Liver (tissue), 8 donors: ENCODE measurements at regions not wholly inside any gene's neighbourhood (a gene's known extent, or its start where the extent isn't known, plus 50 kb on each side); places are given as distances from the start of the nearest gene placed in this dataset.

ENCODE experiments used
- DNase-seq: peaks from one replicate; pipeline ENCODE4 v3.0.0-alpha.2; 2017; ENCODE audit warnings: low spot score
- H3K27ac ChIP-seq, 2 donors: one replicate each; pipeline ENCODE4 v1.7.0; 2013; ENCODE audit warnings: inconsistent platforms in 2 of 2, low read length in 2 of 2, control low read depth in 1 of 2, low read depth in 1 of 2, mild to moderate bottlenecking in 1 of 2
- H3K27me3 ChIP-seq, 4 donors: one replicate each; pipeline versions ENCODE4 v1.6.1 to v1.7.0; 2013; ENCODE audit warnings: low read length in 3 of 4, inconsistent platforms in 1 of 4, mild to moderate bottlenecking in 1 of 4, moderate library complexity in 1 of 4; ENCODE audit not compliant: control insufficient read depth in 4 of 4, insufficient read depth in 4 of 4
- H3K36me3 ChIP-seq, 4 donors: one replicate each; pipeline versions ENCODE4 v1.6.1 to v1.7.0; 2013; ENCODE audit warnings: low read length in 3 of 4, mild to moderate bottlenecking in 3 of 4, low read depth in 1 of 4, moderate library complexity in 1 of 4; ENCODE audit not compliant: control insufficient read depth in 4 of 4, insufficient read depth in 3 of 4
- H3K4me1 ChIP-seq, 4 donors: one replicate each; pipeline versions ENCODE4 v1.6.1 to v1.7.0; 2013; ENCODE audit warnings: low read length in 3 of 4, mild to moderate bottlenecking in 3 of 4, moderate library complexity in 1 of 4; ENCODE audit not compliant: control insufficient read depth in 4 of 4, insufficient read depth in 4 of 4
- H3K4me3 ChIP-seq, 3 donors: one replicate each; pipeline versions ENCODE4 v1.6.1 to v1.7.0; 2013; ENCODE audit warnings: low read length in 3 of 3, control low read depth in 1 of 3, low read depth in 1 of 3, mild to moderate bottlenecking in 1 of 3
- H3K9ac ChIP-seq, 2 donors: one replicate each; pipeline ENCODE4 v1.7.0; 2013; ENCODE audit warnings: low read length in 2 of 2, mild to moderate bottlenecking in 2 of 2, moderate library complexity in 2 of 2, control low read depth in 1 of 2, low read depth in 1 of 2
- H3K9me3 ChIP-seq, 4 donors: one replicate each; pipeline versions ENCODE4 v1.6.1 to v1.7.0; 2013; ENCODE audit warnings: low read length in 3 of 4; ENCODE audit not compliant: control insufficient read depth in 4 of 4
- EGR1 ChIP-seq, 2 donors: IDR thresholded peaks; 2 replicates each; pipeline ENCODE4 v1.6.1; 2016 to 2018; ENCODE audit warnings: antibody characterized with exemption in 2 of 2, low read depth in 2 of 2
- FOXA1 ChIP-seq: IDR thresholded peaks from 2 replicates; pipeline ENCODE4 v1.6.1; 2016; ENCODE audit warnings: antibody characterized with exemption
- FOXA2 ChIP-seq: IDR thresholded peaks from 2 replicates; pipeline ENCODE4 v1.6.1; 2016; ENCODE audit warnings: antibody characterized with exemption
- GABPA ChIP-seq, 2 donors: IDR thresholded peaks in 1 of 2; conservative IDR thresholded peaks in 1 of 2; 2 replicates each; pipeline ENCODE4 v1.6.1; 2016; ENCODE audit warnings: antibody characterized with exemption in 2 of 2, mild to moderate bottlenecking in 1 of 2, moderate library complexity in 1 of 2
- HNF4A ChIP-seq, 2 donors: conservative IDR thresholded peaks; 2 replicates each; pipeline ENCODE4 v1.6.1; 2016; ENCODE audit warnings: antibody characterized with exemption in 2 of 2, mild to moderate bottlenecking in 2 of 2
- HNF4G ChIP-seq: IDR thresholded peaks from 2 replicates; pipeline ENCODE4 v1.6.1; 2016; ENCODE audit warnings: antibody characterized with exemption
- JUND ChIP-seq, 2 donors: IDR thresholded peaks; 2 replicates each; pipeline ENCODE4 v1.6.1; 2016; ENCODE audit warnings: antibody characterized with exemption in 2 of 2
- NR2F2 ChIP-seq: IDR thresholded peaks from 2 replicates; pipeline ENCODE4 v1.6.1; 2016; ENCODE audit warnings: antibody characterized with exemption
- RAD21 ChIP-seq, 2 donors: IDR thresholded peaks; 2 replicates each; pipeline ENCODE4 v1.6.1; 2016; ENCODE audit warnings: antibody characterized with exemption in 2 of 2, mild to moderate bottlenecking in 2 of 2
- RXRA ChIP-seq, 2 donors: IDR thresholded peaks; 2 replicates each; pipeline ENCODE4 v1.6.1; 2017 to 2018; ENCODE audit warnings: antibody characterized with exemption in 2 of 2, mild to moderate bottlenecking in 1 of 2
- SP1 ChIP-seq: IDR thresholded peaks from 2 replicates; pipeline ENCODE4 v1.6.1; 2018; ENCODE audit warnings: antibody characterized with exemption, mild to moderate bottlenecking
- TAF1 ChIP-seq: conservative IDR thresholded peaks from 2 replicates; pipeline ENCODE4 v1.6.1; 2016; ENCODE audit warnings: antibody characterized with exemption, mild to moderate bottlenecking
- YY1 ChIP-seq: IDR thresholded peaks from 2 replicates; pipeline ENCODE4 v1.6.1; 2016; ENCODE audit warnings: antibody characterized with exemption, mild to moderate bottlenecking
- WGBS: extraction: QIAGEN DNeasy Blood & Tissue Kit; methylation state at CpG from one replicate; pipeline ENCODE4 v1.1.7; 2013; 5-methylcytosine and 5-hydroxymethylcytosine counted together
- TF ChIP-seq, protein P1 (sequence below): fragments of 150-350 bp; IDR thresholded peaks from 2 replicates; pipeline ENCODE4 v1.5.1; 2017; ENCODE audit warnings: improper control_type of control experiment, low read depth, low read length; ENCODE audit not compliant: missing input control
- TF ChIP-seq, protein P2 (sequence below): IDR thresholded peaks from 2 replicates; pipeline ENCODE4 v1.6.1; 2016; ENCODE audit warnings: antibody characterized with exemption
- TF ChIP-seq, protein P3 (sequence below): IDR thresholded peaks from 2 replicates; pipeline ENCODE4 v1.6.1; 2016; ENCODE audit warnings: antibody characterized with exemption
- TF ChIP-seq, protein P4 (sequence below): IDR thresholded peaks from 2 replicates; pipeline ENCODE4 v1.6.1; 2016; ENCODE audit warnings: antibody characterized with exemption
- TF ChIP-seq, protein P5 (sequence below): IDR thresholded peaks from 2 replicates; pipeline ENCODE4 v1.6.1; 2016; ENCODE audit warnings: antibody characterized with exemption, mild to moderate bottlenecking
- donor health status: healthy.
- donor health status: healthy.
- donor health status: healthy.
- donor health status: healthy.
- donor health status: healthy.

DNA sequence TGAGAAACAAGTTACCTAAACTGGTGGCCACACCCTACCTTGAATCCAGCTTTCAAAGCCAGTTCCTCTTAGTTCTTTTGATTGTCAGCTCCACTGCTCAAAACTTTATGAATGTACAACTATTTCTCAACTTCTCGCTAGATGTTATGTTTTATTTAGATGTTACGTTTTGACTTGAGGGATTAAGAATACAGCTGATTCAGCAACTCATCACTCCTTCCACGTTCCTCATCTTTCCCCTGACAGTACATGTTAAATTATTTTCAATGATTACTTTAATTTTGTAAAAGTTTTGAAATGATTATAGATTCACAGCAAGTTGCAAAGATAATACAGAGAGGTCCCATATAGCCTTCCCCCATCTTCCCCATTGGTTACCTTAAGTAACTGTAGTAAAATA, 553.4 kb downstream of the GALR1 start:
- WGBS: 67% methylated on average over 3 of the region's 3 CpGs
- H3K9ac ChIP-seq: no peak overlapping the region
- H3K4me1 ChIP-seq: no peaks in the 10 kb centered on the region

DNA sequence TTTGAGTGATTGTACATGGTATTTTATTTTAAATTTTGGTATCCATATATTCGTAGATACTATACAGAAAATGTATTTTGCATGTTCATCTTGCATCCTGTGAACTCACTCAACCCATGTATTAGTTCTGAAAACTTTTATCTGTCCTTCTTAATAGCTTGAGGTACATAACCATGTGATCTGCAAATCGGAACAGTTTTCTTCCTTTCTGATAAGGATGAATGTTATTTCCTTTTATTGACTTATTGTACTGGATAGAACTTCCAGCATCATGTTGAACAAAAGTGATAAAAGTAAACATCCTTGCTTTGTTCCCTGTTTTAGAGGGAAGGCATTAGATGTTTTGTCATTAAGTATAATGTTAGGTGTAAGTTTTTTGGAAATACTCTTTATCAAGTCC, 554.7 kb downstream of the GALR1 start:
- H3K9ac ChIP-seq: no peak overlapping the region
- no peaks in the 10 kb centered on the region for H3K9me3 ChIP-seq
- no peaks in the 10 kb centered on the region for H3K36me3 ChIP-seq
- DNase-seq: no peak
- no peaks in the 10 kb centered on the region for H3K27me3 ChIP-seq
- WGBS: 27% methylated on average over 2 of the region's 2 CpGs
- H3K27ac ChIP-seq: no peak overlapping the region
- no peaks in the 10 kb centered on the region for H3K4me1 ChIP-seq
- TF ChIP-seq EGR1 (IDR thresholded peaks at IDR 0.05; ENCODE audit: low read depth in 2 of 2): no peak
- no peak overlapping the region for H3K4me3 ChIP-seq

More for the DNA sequence above, 553.4 kb downstream of the GALR1 start:
- no peak for TF ChIP-seq FOXA1
- H3K36me3 ChIP-seq: no peaks in the 10 kb centered on the region
- H3K27ac ChIP-seq: no peak overlapping the region
- H3K4me3 ChIP-seq: no peak overlapping the region
- no peaks in the 10 kb centered on the region for H3K27me3 ChIP-seq
- H3K9me3 ChIP-seq: peaks cover 0 to 1% (median 0%) of the 10 kb centered on the region in 4 donors
- no peak for DNase-seq

DNA sequence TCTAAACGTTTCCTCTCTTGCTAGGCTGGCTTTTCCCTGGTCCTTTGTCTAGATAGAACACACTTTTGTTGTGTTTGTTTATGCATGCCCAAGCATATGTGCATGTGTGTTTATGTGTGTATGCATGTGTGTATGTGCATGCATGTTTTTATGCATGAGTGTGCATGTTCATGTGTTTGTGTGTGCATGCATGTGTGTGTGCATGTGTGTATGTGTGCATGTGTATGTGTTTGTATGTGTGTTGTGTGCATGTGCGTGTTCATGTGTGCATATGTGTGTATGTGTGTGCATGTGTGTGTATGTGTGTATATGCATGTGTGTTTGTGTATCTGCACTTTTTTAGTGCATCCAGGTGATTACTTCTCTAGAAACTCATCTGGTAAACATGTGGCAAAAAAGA, 558.0 kb downstream of the GALR1 start:
- 66% methylated on average over 2 of the region's 2 CpGs for WGBS
- Histone ChIP-seq H3K4me3 (no peak overlapping the region), H3K27ac (no peak overlapping the region), H3K4me1 (no peaks in the 10 kb centered on the region), H3K27me3 (no peaks in the 10 kb centered on the region), H3K36me3 (no peaks in the 10 kb centered on the region), H3K9me3 (no peaks in the 10 kb centered on the region), H3K9ac (no peak overlapping the region)
- DNase-seq: no peak
- no peak for TF ChIP-seq TAF1
- TF ChIP-seq HNF4A (conservative IDR thresholded peaks at IDR 0.05): no peak
- TF ChIP-seq, protein P1, sequence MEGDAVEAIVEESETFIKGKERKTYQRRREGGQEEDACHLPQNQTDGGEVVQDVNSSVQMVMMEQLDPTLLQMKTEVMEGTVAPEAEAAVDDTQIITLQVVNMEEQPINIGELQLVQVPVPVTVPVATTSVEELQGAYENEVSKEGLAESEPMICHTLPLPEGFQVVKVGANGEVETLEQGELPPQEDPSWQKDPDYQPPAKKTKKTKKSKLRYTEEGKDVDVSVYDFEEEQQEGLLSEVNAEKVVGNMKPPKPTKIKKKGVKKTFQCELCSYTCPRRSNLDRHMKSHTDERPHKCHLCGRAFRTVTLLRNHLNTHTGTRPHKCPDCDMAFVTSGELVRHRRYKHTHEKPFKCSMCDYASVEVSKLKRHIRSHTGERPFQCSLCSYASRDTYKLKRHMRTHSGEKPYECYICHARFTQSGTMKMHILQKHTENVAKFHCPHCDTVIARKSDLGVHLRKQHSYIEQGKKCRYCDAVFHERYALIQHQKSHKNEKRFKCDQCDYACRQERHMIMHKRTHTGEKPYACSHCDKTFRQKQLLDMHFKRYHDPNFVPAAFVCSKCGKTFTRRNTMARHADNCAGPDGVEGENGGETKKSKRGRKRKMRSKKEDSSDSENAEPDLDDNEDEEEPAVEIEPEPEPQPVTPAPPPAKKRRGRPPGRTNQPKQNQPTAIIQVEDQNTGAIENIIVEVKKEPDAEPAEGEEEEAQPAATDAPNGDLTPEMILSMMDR: no peak
- TF ChIP-seq, protein P2, sequence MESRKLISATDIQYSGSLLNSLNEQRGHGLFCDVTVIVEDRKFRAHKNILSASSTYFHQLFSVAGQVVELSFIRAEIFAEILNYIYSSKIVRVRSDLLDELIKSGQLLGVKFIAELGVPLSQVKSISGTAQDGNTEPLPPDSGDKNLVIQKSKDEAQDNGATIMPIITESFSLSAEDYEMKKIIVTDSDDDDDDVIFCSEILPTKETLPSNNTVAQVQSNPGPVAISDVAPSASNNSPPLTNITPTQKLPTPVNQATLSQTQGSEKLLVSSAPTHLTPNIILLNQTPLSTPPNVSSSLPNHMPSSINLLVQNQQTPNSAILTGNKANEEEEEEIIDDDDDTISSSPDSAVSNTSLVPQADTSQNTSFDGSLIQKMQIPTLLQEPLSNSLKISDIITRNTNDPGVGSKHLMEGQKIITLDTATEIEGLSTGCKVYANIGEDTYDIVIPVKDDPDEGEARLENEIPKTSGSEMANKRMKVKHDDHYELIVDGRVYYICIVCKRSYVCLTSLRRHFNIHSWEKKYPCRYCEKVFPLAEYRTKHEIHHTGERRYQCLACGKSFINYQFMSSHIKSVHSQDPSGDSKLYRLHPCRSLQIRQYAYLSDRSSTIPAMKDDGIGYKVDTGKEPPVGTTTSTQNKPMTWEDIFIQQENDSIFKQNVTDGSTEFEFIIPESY: no peak
- no peak for TF ChIP-seq NR2F2
- no peak for TF ChIP-seq EGR1 (IDR thresholded peaks at IDR 0.05; ENCODE audit: low read depth in 2 of 2)
- no peak for TF ChIP-seq JUND (IDR thresholded peaks at IDR 0.05)
- no peak for TF ChIP-seq FOXA1
- no peak for TF ChIP-seq HNF4G
- TF ChIP-seq SP1: no peak
- TF ChIP-seq, protein P3, sequence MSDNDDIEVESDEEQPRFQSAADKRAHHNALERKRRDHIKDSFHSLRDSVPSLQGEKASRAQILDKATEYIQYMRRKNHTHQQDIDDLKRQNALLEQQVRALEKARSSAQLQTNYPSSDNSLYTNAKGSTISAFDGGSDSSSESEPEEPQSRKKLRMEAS: no peak
- no peak for TF ChIP-seq RAD21 (IDR thresholded peaks at IDR 0.05)
- TF ChIP-seq GABPA (IDR thresholded peaks at IDR 0.05 in 1 of 2, conservative IDR thresholded peaks at IDR 0.05 in 1 of 2): no peak
- TF ChIP-seq, protein P4, sequence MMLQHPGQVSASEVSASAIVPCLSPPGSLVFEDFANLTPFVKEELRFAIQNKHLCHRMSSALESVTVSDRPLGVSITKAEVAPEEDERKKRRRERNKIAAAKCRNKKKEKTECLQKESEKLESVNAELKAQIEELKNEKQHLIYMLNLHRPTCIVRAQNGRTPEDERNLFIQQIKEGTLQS: no peak
- no peak for TF ChIP-seq FOXA2
- TF ChIP-seq, protein P5, sequence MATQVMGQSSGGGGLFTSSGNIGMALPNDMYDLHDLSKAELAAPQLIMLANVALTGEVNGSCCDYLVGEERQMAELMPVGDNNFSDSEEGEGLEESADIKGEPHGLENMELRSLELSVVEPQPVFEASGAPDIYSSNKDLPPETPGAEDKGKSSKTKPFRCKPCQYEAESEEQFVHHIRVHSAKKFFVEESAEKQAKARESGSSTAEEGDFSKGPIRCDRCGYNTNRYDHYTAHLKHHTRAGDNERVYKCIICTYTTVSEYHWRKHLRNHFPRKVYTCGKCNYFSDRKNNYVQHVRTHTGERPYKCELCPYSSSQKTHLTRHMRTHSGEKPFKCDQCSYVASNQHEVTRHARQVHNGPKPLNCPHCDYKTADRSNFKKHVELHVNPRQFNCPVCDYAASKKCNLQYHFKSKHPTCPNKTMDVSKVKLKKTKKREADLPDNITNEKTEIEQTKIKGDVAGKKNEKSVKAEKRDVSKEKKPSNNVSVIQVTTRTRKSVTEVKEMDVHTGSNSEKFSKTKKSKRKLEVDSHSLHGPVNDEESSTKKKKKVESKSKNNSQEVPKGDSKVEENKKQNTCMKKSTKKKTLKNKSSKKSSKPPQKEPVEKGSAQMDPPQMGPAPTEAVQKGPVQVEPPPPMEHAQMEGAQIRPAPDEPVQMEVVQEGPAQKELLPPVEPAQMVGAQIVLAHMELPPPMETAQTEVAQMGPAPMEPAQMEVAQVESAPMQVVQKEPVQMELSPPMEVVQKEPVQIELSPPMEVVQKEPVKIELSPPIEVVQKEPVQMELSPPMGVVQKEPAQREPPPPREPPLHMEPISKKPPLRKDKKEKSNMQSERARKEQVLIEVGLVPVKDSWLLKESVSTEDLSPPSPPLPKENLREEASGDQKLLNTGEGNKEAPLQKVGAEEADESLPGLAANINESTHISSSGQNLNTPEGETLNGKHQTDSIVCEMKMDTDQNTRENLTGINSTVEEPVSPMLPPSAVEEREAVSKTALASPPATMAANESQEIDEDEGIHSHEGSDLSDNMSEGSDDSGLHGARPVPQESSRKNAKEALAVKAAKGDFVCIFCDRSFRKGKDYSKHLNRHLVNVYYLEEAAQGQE: no peak
- TF ChIP-seq YY1: no peak
- no peak for TF ChIP-seq RXRA (IDR thresholded peaks at IDR 0.05)
